Neuronal stem cell (in vitro differentiated cells): ENCODE measurements at regions not wholly inside any gene's neighbourhood (a gene's known extent, or its start where the extent isn't known, plus 50 kb on each side); places are given as distances from the start of the nearest gene placed in this dataset.

Source experiments
- DNase-seq: peaks from one replicate; pipeline ENCODE4 v3.0.0-alpha.2; 2013; ENCODE audit warnings: low spot score
- H2AFZ ChIP-seq: one replicate; pipeline ENCODE4 v1.6.1; 2013; ENCODE audit warnings: mild to moderate bottlenecking, low read length, inconsistent platforms
- H2AK5ac ChIP-seq: 2 replicates; pipeline ENCODE4 v1.6.1; 2013; ENCODE audit warnings: low read depth, mild to moderate bottlenecking, inconsistent platforms, low read length, moderate library complexity, mixed read lengths
- H2BK120ac ChIP-seq: 2 replicates; pipeline ENCODE4 v1.6.1; 2013; ENCODE audit warnings: low read depth, mild to moderate bottlenecking, inconsistent platforms, low read length, moderate library complexity, mixed read lengths
- H2BK12ac ChIP-seq: one replicate; pipeline ENCODE4 v1.6.1; 2013; ENCODE audit warnings: low read length, inconsistent platforms
- H2BK15ac ChIP-seq: 2 replicates; pipeline ENCODE4 v1.6.1; 2013; ENCODE audit warnings: mild to moderate bottlenecking, low read length, inconsistent platforms, mixed read lengths
- H2BK5ac ChIP-seq: one replicate; pipeline ENCODE4 v1.6.1; 2013; ENCODE audit warnings: inconsistent platforms, mild to moderate bottlenecking, low read length, moderate library complexity
- H3K14ac ChIP-seq: one replicate; pipeline ENCODE4 v1.6.1; 2013; ENCODE audit warnings: low read length, inconsistent platforms
- H3K18ac ChIP-seq: 2 replicates; pipeline ENCODE4 v1.6.1; 2013; ENCODE audit warnings: low read length, inconsistent platforms
- H3K23ac ChIP-seq: 2 replicates; pipeline ENCODE4 v1.6.1; 2013; ENCODE audit warnings: low read depth, mild to moderate bottlenecking, mixed read lengths, low read length, inconsistent platforms; ENCODE audit not compliant: poor library complexity
- H3K27ac ChIP-seq: replicated peaks from 3 replicates; pipeline ENCODE4 v1.5.1; 2013; ENCODE audit warnings: low read length, inconsistent platforms
- H3K27me3 ChIP-seq, 3 experiments: 2 replicates each; pipeline ENCODE4 v1.6.1; 2013; ENCODE audit warnings: low read length in 3 of 3, mild to moderate bottlenecking in 2 of 3, inconsistent platforms in 1 of 3, low read depth in 1 of 3, mixed read lengths in 1 of 3, moderate library complexity in 1 of 3; ENCODE audit not compliant: control insufficient read depth in 3 of 3, insufficient read depth in 3 of 3
- H3K36me3 ChIP-seq, 2 donors: replicated peaks in 1 of 2; 2 replicates each; pipeline ENCODE4 v1.6.1; 2013; ENCODE audit warnings: low read length in 2 of 2; ENCODE audit not compliant: control insufficient read depth in 2 of 2, insufficient read depth in 2 of 2
- H3K4ac ChIP-seq: 2 replicates; pipeline ENCODE4 v1.6.1; 2013; ENCODE audit warnings: inconsistent platforms, mild to moderate bottlenecking, low read length, moderate library complexity
- H3K4me1 ChIP-seq, 2 donors: 1 replicate in 1 of 2; 2 replicates in 1 of 2; pipeline ENCODE4 v1.6.1; 2013; ENCODE audit warnings: low read length in 2 of 2, low read depth in 1 of 2; ENCODE audit not compliant: control insufficient read depth in 2 of 2, insufficient read depth in 1 of 2
- H3K4me2 ChIP-seq: one replicate; pipeline ENCODE4 v1.6.1; 2013; ENCODE audit warnings: mild to moderate bottlenecking, low read length, inconsistent platforms; ENCODE audit not compliant: insufficient read depth, poor library complexity, severe bottlenecking
- H3K4me3 ChIP-seq, 2 donors: 2 replicates each; pipeline ENCODE4 v1.5.1; 2013; ENCODE audit warnings: low read length in 2 of 2, mild to moderate bottlenecking in 2 of 2, inconsistent platforms in 1 of 2, moderate library complexity in 1 of 2
- H3K79me1 ChIP-seq: one replicate; pipeline ENCODE4 v1.6.1; 2013; ENCODE audit warnings: low read depth, mild to moderate bottlenecking, inconsistent platforms, low read length, moderate library complexity
- H3K9ac ChIP-seq: one replicate; pipeline ENCODE4 v1.6.1; 2013; ENCODE audit warnings: mild to moderate bottlenecking, low read depth, low read length, inconsistent platforms; ENCODE audit not compliant: poor library complexity
- H3K9me3 ChIP-seq, 2 donors: replicated peaks in 1 of 2; 2 replicates each; pipeline versions ENCODE3 to v1.6.1; 2013; ENCODE audit warnings: low read length in 2 of 2, mild to moderate bottlenecking in 2 of 2, inconsistent platforms in 1 of 2, low read depth in 1 of 2, mixed read lengths in 1 of 2, moderate library complexity in 1 of 2; ENCODE audit not compliant: control insufficient read depth in 2 of 2, insufficient read depth in 1 of 2
- H4K8ac ChIP-seq: one replicate; pipeline ENCODE4 v1.6.1; 2013; ENCODE audit warnings: low read depth, mild to moderate bottlenecking, inconsistent platforms, low read length, moderate library complexity
- H4K91ac ChIP-seq: one replicate; pipeline ENCODE4 v1.6.1; 2013; ENCODE audit warnings: low read length, low read depth, mild to moderate bottlenecking, inconsistent platforms; ENCODE audit not compliant: poor library complexity
- WGBS, 2 donors: extraction: QIAGEN DNeasy Blood & Tissue Kit; methylation state at CpG; one replicate each; pipeline ENCODE4 v1.1.7; 2013; ENCODE audit warnings: missing lambda C conversion rate in 2 of 2, mixed read lengths in 1 of 2; ENCODE audit not compliant: insufficient read length in 2 of 2, insufficient replicate concordance in 1 of 2; ENCODE audit errors: extremely low coverage in 2 of 2; 5-methylcytosine and 5-hydroxymethylcytosine counted together

- Histone ChIP-seq H3K18ac (no peak overlapping the region), H4K8ac (no peak overlapping the region), H3K27ac (no peak overlapping the region), H2AK5ac (no peak overlapping the region), H2BK12ac (no peak overlapping the region), H3K4me2 (no peak overlapping the region), H4K91ac (no peak overlapping the region), H2BK15ac (no peak overlapping the region), H3K4me1 (peaks cover 5 to 9% of the 10 kb centered on the region in 2 donors), H3K4ac (no peak overlapping the region), H3K4me3 (no peak overlapping the region), H3K14ac (no peak overlapping the region), H2BK5ac (no peak overlapping the region), H3K27me3 (no peaks in the 10 kb centered on the region), H3K9ac (no peak overlapping the region), H2AFZ (no peak overlapping the region), H3K9me3 (peaks cover 0 to 9% of the 10 kb centered on the region in 2 donors), H3K79me1 (no peaks in the 10 kb centered on the region), H2BK120ac (no peak overlapping the region), H3K36me3 (no peaks in the 10 kb centered on the region), H3K23ac (no peak overlapping the region)
- no peak for DNase-seq
- no CpG with 5 or more reads among the region's 3 CpGs for WGBS, 2 donors
Measured at GRCh38 chr2:63769915-63770314, 71.8 kb upstream of the UGP2 start.

- H3K14ac ChIP-seq = no peak overlapping the region
- no peak overlapping the region for H2BK15ac ChIP-seq
- H4K91ac ChIP-seq = no peak overlapping the region
- H3K4ac ChIP-seq = no peak overlapping the region
- no peaks in the 10 kb centered on the region for H3K4me1 ChIP-seq
- no peak overlapping the region for H2BK120ac ChIP-seq
- H3K4me2 ChIP-seq = no peak overlapping the region
- H2AFZ ChIP-seq = no peak overlapping the region
- no peak overlapping the region for H3K9ac ChIP-seq
- no peak overlapping the region for H2AK5ac ChIP-seq
- no peaks in the 10 kb centered on the region for H3K27me3 ChIP-seq
- WGBS, 2 donors = no CpG with 5 or more reads among the region's 3 CpGs
- no peak overlapping the region for H2BK5ac ChIP-seq
- no peak overlapping the region for H4K8ac ChIP-seq
- no peaks in the 10 kb centered on the region for H3K79me1 ChIP-seq
- peaks cover 0 to 4% of the 10 kb centered on the region in 2 donors for H3K9me3 ChIP-seq
- no peaks in the 10 kb centered on the region for H3K36me3 ChIP-seq
- H3K4me3 ChIP-seq = no peak overlapping the region
- H2BK12ac ChIP-seq = no peak overlapping the region
- no peak for DNase-seq
- H3K23ac ChIP-seq = no peak overlapping the region
- H3K27ac ChIP-seq = no peak overlapping the region
- H3K18ac ChIP-seq = no peak overlapping the region
Measured at GRCh38 chr2:63772061-63772460, 69.6 kb upstream of the UGP2 start.

GRCh38 chr2:63775191-63775590 lies 66.5 kb upstream of the UGP2 start:
- WGBS, 2 donors = no CpG with 5 or more reads among the region's 1 CpG
- no peak overlapping the region for H3K4me2 ChIP-seq
- H2BK5ac ChIP-seq = no peak overlapping the region

GRCh38 chr2:63776382-63776781 lies 65.3 kb upstream of the UGP2 start:
- H2BK12ac ChIP-seq = no peak overlapping the region
- no peaks in the 10 kb centered on the region for H3K27me3 ChIP-seq
- H2BK15ac ChIP-seq = no peak overlapping the region
- no peak overlapping the region for H2BK120ac ChIP-seq
- no CpG with 5 or more reads among the region's 2 CpGs for WGBS, 2 donors
- H2BK5ac ChIP-seq = no peak overlapping the region
- no peaks in the 10 kb centered on the region for H3K79me1 ChIP-seq
- H3K18ac ChIP-seq = no peak overlapping the region
- H3K4me1 ChIP-seq = peaks cover 0 to 2% of the 10 kb centered on the region in 2 donors
- H3K4me2 ChIP-seq = no peak overlapping the region
- no peak overlapping the region for H2AK5ac ChIP-seq
- H3K23ac ChIP-seq = no peak overlapping the region
- DNase-seq = no peak
- H3K14ac ChIP-seq = no peak overlapping the region
- H2AFZ ChIP-seq = no peak overlapping the region
- H3K9me3 ChIP-seq = no peaks in the 10 kb centered on the region
- no peaks in the 10 kb centered on the region for H3K36me3 ChIP-seq
- H4K8ac ChIP-seq = no peak overlapping the region
- no peak overlapping the region for H3K4me3 ChIP-seq
- no peak overlapping the region for H3K27ac ChIP-seq
- H3K9ac ChIP-seq = no peak overlapping the region
- H4K91ac ChIP-seq = no peak overlapping the region
- H3K4ac ChIP-seq = no peak overlapping the region

More at GRCh38 chr2:63775191-63775590, 66.5 kb upstream of the UGP2 start:
- H2AFZ ChIP-seq = no peak overlapping the region
- no peaks in the 10 kb centered on the region for H3K36me3 ChIP-seq
- H4K91ac ChIP-seq = no peak overlapping the region
- H3K27me3 ChIP-seq = no peaks in the 10 kb centered on the region
- H3K9ac ChIP-seq = no peak overlapping the region
- H3K23ac ChIP-seq = no peak overlapping the region
- H3K4me3 ChIP-seq = no peak overlapping the region
- H2BK12ac ChIP-seq = no peak overlapping the region
- H3K4ac ChIP-seq = no peak overlapping the region
- no peaks in the 10 kb centered on the region for H3K79me1 ChIP-seq
- no peak overlapping the region for H2AK5ac ChIP-seq
- H2BK15ac ChIP-seq = no peak overlapping the region
- no peak overlapping the region for H3K27ac ChIP-seq
- DNase-seq = no peak
- H3K4me1 ChIP-seq = peaks cover 0 to 2% of the 10 kb centered on the region in 2 donors
- no peak overlapping the region for H4K8ac ChIP-seq
- no peaks in the 10 kb centered on the region for H3K9me3 ChIP-seq
- no peak overlapping the region for H2BK120ac ChIP-seq
- no peak overlapping the region for H3K14ac ChIP-seq
- no peak overlapping the region for H3K18ac ChIP-seq
